ENCODE measurements at regions not wholly inside any gene's neighbourhood (a gene's known extent, or its start where the extent isn't known, plus 50 kb on each side); places are given as distances from the start of the nearest gene placed in this dataset.
A peak's percentile ranks its signal among the peaks of the same experiment; 100 is the strongest.

DNA sequence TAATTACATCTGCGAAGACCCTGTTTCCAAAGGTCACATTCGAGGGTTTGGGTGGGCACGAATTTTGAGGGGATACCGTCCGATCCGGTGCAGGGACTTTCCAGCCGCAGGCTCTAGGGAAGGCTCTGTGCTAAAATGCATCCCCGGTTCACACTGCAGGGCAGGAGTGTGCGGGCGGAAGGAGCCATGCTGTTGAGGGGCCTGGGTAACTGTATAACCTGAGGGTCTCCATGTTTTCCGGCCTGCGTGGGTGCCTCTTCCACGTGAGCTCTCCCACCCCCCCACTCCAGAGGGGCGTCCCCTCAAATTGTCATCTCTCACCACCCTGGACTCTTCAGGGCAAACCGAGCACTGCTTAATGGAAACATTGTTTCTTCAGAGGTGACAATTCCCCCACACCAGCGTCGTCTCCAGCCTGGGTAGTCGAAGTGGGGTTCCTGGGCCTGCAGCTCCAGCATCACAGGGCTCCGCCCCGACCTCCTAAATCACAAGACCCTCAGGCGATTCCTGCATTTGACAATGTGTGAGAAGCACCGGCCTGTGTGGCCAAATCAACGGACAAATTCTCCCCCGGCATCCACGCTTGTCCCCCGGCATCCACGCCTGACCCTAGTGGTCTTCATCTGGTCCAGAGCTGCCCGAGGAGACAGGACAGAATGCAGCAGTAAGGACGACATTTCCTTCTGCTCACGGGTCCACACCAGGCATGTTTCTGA, 51.2 kb downstream of the FOXL3 start:
- no peak for DNase-seq (ENCODE audit: low read depth)

DNA sequence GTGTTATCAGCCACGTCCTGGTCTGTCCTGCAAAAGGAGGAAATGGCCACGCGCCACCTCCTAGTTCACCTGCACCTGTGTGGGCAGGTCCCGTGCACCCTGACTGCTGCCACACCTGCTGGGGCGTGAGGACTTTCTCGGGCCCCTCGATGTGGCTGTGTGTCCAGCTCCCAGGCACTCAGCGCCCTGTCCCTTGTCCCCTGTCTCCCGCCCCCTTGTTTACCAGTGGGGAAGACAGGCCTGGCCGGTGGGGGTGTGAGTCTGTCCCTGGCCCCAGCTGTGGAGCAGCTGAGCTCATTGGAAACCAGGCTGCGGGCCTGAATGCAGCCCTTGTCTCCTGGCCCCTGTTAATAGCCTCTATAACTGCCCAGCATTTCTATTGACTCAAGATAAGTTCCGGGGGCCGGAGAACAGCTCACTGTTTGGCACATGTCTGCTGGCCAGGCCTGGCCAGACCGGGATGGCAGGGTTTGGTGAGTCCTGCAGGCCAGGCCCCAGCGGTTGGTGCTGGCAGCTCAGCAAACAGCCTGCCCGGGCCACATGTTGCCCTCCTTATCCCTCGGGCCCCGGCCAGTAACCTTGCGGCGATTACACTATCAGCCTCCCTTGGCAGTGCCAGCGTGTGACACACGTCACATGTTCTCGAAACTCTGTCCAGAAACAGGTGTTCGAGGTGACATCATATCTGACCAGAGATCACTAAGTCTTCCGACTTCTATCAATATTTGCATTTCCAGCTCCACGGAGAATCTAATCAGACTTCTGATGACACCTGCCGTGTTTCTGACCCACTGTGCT, 52.1 kb downstream of the FOXL3 start:
- no peak for DNase-seq (ENCODE audit: low read depth)

DNA sequence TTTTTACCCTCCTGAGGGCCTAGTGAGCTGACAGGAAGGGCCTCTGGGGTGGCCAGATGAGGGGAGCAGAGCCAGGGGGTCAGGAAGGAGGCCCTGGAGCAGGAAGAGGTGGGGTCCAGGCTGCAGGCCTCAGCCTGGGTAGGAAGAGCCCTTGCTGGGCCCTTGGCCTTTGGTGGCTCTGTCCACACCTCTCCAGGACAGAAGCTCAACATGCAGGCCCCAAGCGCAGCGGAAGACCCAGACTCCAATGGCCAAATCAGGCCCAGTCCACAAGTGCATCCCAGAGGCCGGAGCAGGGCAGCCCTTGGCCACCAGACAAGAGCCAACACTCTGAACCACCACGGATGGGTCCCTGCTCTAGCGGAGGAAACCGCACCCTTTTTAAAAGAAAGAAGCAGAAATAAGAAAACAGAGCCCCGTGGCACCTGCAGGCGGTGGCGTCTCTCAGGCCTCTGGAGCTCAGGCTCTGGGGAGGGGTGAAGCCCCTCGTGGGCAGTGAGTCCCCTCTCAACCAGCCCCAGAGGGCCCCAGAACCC, 52.8 kb downstream of the FOXL3 start:
- no peak for DNase-seq (ENCODE audit: low read depth)

DNA sequence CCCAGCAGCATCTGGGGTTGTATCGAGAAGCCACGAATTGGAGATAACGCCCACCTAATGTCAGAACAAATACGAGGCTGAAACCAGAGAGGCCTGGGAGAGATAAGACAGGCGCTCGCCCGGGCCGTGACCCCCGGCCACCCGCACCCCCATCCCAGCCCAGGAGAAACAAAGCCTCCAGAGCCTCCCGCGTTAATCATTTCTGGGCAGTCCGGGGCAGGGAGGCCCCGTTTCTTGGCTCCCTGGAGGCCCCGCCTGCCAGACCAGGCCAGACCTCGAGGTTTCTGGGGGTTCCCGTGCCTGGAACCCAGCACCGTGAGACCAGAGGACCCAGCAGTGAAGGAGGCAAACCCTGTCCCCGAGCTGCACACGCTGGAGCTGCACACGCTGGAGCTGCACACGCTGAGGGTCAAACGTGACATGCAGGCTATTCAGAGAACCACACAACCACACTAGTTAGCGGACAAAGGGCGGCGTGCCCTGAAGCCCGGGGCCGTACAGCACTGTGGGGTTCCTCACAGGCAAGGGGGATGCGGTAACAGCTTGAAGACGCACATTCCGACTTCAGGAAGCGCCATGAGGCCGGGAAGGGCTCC, 53.4 kb downstream of the FOXL3 start:
- DNase-seq (ENCODE audit: low read depth) = no peak

DNA sequence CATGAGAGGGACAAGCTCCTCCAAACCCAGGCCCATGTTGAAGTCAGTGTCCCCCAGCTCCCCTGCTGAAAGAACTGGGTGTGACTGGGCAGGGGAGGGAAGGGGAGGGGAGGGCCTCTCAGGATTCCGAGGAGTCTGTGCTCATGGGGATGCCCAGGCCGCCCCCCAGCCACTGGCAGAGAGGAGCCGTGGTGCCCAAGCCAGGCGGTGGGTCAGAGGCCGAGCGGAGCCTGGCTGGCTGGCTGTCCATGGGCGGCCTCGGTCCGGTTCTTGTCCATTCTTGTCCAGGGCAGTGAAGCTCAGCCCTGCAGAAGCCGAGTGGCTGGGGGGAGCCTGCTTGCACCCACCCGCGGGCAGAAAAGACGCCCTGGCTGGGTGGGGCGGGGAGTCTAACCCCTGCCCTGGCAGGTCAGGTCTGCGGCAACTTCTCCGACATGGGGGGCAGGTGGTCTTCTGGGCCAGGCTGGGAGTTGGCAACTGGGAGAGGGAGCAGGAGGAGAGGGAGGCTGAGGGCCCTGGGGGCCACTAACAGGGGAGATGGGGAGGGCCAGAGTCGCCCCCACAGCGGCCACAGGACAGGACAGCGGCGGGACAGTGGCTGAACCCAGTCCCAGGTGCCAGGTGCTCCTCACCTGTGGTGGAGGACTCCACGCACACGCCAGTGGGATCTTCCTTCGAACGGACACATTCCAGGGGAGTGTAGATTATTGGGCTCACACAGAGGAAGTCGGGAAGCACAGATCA, 54.1 kb downstream of the FOXL3 start:
- no peak for DNase-seq (ENCODE audit: low read depth)

DNA sequence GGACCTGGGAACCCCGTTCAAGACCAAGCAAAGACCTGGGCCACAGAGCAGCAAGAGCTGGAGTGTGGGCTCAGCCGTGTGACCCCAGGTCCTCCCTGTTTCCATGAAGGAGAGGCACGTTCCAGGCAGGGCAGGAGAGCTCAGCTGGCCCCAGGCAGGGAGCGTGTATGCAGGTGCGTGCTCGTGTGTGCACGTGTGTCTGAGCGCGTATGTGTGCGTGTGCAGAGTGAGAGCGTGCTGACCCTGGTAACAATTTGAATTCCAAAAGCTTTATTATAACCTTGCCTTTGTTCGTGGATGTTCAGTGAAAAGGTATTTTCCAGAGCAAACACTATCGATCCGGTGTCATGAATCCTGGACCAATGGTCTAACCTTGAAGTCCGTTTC, 54.6 kb downstream of the FOXL3 start:
- no peak for DNase-seq (ENCODE audit: low read depth)

DNA sequence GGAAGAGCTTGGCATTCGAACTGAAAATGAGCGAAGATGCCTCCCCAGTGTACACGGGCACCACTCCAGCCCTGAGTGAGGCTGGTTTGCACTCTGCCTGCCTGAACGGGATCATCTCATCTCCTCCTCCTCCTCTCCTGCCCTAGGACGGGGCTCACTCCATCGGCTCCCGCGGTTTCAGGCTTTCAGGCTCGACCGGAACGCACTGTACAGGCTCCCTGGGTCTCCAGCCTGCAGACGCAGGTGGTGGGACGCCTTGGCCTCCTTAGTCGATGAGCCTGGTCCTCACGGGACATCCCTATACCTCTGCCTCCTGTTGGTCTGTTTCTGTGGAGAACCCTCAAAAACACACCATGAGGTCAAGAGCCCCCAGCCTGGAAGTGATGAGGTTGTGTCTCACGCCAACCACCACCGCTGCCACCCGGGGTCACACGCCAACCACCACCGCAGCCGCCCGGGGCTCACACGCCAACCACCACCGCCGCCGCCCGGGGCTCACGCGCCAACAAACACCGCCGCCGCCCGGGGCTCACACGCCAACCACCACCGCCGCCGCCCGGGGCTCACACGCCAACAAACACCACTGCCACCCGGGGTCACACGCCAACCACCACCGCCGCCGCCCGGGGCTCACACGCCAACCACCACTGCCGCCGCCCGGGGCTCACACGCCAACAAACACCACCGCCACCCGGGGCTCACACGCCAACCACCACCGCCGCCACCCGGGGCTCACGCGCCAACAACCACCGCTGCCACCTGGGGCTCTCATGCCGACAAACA, 56.3 kb downstream of the FOXL3 start:
- DNase-seq (ENCODE audit: low read depth) = no peak

DNA sequence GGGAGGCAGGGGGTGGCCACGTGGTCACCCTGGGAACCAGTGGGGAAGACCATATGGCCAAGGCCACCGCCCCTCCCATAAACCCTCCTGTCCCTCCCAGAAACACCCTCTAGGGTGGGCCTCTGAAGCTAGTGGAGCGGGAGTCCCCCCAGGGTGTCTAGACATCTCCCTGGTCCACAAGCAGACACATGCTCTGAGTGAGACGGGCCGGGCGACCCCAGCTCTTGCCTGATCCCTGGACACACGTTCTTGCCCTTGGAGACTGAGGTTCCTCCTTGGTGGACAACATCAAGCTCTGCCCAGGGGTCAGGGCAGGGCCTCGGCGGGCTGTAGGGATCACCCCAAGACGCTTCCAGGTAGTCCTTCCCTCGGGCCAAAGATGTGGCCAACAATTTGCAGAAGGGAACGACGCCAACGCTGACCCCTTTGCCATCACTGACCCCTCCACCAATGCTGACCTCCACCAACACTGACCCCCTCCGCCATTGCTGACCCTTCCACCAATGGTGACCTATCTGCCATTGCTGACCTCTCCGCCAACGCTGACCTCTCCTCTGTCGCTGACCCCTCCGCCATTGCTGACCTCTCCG, 57.1 kb downstream of the FOXL3 start:
- no peak for DNase-seq (ENCODE audit: low read depth)

DNA sequence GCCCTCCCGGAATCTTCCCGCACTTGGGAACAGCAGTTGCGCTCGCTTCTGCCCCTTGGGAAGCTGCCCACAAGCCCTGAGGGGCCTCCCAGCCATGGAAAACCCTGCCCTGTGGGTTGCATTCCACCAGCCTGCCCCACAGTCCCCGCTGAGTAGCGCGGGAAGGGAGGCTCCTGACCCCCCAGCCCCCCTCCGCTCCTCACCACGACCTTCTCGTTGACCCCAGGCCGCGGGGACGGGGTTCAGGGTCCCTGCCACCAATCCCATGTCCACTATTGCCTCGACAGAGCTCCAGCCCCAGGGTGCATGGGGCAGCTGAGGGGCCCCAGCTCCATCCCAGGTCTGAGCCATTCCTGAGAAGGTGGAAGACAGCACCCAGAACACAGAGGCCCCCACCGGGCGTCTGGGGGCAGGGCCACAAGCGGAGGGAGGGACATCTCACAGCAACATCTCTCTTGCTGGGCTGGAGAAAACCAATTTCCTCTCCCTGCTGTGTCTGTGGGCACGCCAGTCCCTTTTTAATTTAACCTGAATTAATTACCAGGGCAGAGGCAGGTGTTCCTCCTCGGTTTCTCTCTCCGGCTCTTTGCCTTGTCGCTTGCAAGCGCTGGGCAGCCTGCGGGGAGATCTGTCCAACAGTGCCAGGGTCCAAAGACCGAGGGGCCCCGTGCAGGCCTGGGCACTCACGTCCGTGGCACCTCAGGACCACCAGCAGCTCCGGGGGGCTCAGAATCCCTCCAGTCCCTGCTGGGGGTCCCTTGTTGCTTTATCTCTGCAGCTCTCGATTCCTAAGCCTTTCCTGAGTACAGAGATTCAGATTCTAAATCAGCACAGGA, 57.9 kb downstream of the FOXL3 start:
- no peak for DNase-seq (ENCODE audit: low read depth)

DNA sequence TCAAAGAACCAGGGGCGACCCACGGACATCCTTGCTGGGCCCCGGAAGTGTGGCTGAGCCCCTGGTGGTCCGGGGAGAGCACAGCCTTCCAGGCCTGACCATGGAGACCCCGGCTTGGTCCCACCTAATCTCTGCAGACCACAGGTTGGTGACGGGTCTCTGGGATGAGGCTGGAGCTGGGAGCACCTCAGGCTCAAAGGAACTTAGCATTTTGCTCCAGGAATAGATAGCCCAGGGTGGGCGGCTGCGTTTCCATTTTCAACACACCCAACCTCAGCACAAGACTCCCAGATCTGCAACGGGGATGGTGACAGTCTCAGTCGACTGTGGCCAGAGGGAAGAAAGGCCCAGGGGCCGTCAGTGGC, 58.5 kb downstream of the FOXL3 start:
- DNase-seq (ENCODE audit: low read depth) = no peak

DNA sequence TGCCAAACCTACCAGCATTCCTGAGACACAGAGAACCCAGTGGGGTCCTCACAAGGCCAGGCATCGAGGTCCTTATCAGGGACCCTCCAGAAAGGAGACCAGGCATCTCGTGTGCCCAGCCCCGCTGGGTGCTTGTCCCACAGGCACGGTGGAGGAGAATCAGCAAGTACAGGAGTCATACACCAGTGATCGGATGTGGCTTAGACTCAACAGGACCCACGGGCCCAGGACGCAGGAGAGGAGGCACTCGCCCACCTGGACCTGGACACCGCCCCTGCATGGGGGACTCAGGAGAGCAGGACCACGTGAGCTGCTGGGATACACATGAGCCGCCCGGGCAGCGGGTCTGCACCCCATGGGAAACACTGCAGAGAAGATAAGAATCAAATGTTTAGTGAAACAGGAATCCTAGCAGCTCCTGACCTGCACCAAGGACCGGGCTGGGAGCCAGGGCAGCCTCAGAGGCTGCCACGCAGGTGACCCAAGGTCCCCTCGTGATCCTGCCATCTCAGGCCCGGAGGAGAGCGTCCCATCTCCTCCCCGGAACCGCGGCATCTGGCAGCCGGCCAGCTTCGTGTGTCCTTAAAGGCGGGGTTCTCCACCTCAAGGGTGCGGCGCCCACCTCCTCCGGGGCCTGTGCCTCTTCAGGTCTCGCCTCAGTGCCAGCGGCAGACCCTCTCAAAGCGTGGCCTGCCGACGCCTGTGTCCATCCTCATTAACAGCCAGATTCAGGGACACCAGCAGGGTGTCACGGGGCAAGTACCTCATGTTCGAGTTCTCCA, 59.2 kb downstream of the FOXL3 start:
- DNase-seq (ENCODE audit: low read depth) = no peak

DNA sequence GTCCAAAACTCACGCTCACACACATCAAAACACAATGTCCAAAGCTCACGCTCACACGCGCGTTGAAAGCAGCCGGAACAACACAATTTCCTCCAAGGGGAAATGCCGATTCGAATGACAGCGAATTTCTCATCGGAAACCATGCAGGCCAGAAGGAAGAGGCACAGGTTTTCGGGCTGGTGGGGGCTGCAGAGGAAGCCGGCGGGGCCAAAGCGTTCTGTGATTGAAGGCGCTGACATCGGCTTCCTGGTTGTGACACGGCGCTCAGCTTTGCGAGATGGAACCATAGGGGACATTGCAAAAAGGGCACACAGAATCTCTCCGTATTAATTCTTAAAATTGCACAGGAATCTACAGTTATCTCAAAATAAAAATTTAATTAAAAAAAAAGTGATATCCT, 61.3 kb downstream of the FOXL3 start:
- DNase-seq (ENCODE audit: low read depth) = no peak

DNA sequence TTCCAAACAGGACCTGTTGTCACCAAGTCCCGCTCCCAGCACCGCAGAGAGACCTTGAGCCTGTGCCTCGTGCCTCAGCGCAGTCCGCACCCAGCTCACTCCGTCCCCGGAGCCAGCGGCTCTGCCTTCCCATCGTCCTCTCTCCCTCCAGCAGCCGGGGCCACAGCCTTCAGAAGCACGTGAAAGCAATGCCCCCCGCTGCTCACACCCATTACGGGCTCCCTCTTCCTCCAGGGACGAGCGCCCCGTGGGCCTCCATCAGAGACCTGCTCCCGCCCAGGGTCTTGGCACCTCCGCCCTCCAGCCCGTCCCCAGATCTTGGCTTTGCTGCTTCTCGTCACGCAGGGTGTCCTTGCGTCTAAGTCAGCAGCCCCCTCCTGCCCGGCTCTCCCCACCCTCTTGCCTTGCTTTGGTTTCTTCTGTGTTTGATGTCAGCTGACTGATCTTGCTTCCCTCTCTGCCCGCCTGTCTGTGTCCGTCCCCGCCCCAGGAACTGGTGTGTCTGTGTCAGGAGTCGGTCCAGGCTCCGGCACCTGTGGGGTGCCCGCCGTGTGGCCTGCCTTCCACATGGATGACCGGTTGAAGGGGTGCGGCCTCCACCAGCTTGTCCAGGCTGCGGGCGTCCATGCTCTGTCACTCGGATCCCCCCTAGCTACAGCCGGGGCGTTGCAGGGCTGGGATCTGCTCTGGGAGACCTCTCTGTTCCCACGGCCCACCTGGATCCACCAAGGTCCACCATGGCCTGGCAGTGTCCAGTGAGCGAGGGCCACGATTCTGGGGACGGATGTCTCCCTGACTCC, 61.9 kb downstream of the FOXL3 start:
- DNase-seq (ENCODE audit: low read depth) = no peak

DNA sequence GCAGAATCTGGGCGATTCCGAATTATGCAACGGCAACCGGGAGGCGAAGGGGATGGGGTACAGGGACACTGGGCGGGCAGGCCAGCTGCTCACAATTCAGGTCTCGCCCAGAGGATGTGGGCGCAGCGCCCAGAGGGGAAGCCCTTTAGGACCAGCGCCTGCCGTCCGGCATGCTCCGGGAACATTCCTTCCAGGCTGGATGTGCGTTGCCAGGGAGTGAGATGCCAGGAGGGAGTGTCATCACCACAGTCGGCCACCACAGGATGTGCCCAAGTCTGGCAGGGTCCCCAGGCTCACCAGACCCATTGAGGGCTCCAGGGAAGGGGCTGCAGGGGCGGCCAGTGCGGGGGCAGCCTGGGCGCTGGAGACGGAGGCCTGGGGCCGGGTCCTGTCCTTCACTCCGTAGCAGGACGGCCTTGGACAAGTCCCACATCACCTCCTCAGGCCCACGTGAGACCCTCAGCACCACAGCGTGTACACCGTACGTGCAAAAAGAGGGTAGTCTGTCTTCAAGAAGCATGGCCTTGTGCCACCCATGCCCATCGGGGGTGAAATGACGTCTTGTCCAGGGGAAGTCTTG, 63.9 kb downstream of the FOXL3 start:
- peak; percentile 28 for DNase-seq (ENCODE audit: low read depth)

DNA sequence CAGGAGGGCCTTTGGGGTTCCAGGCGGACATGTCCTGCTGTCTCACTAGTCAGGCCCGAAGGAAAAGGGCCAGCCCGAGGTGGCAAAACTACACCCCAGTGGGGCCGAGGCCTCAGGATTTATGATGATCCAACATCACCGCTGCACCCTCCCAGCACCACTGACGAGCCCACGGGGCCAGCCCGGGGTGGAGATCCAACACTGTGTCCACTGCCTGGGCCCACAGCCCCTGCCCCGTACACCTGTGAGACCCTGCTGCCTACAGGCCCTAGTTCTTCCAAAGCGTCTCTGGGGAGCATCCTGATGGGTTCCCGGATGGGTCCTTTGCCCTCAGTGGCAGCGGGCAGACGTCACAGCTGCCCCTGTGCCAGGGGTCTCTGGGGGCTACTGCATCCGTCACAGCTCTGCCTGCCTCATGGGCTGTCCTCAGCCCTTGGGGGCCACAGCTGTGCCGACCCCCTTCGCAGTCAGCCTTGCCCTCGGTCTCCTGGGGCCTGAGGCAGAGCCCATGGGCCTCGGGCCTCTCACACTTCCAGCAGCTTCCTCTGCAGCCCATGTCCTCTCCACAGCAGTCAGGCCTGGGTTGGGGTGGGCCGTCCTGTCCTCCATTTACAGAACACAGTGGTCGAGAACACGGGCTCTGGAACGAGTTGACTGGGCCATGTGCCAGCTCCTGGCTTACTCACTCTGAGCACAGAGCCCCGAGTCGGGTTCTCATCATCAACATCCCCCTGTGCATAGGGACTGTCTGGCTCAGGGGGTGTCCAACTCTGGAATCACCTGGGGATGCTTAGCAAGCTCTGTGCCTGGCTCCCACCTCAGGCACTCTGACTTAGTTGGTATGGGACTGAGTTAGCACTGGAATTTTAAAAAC, 64.9 kb downstream of the FOXL3 start:
- DNase-seq (ENCODE audit: low read depth) = no peak

DNA sequence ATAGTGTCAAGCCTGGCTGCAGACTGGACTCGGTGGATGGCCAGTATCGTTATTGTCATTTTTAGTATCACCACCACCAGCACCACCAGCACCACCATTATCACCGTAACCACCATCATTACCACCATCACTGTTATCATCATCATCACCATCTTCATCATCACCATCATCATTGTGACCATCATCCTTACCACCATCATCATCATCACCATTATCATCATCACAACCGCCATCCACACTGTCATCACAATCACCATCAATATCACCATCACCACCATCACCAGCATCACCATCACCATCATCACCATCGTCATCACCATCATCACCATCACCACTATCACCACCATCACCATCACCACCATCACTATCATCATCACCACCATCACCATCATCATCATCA, 65.6 kb downstream of the FOXL3 start:
- no peak for DNase-seq (ENCODE audit: low read depth)

DNA sequence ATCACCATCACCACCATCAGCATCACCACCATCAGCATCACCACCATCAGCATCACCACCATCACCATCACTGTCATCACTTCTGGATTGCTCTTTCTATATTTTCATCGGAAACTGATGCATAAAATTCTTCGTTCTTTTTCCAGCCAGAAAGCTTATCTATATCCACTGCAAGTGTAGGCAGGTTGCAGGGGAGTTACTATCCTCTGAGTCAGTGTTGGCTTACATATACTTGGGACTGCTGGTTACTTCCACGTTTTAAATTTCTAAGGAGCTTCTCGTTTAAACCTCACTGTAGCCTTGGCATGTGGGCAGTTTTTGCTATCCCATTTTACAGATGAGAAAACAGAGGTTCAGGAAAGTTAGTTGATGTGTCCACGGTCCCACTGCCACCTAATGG, 66.1 kb downstream of the FOXL3 start:
- DNase-seq (ENCODE audit: low read depth) = no peak
